H1 (cell line): ENCODE measurements at regions not wholly inside any gene's neighbourhood (a gene's known extent, or its start where the extent isn't known, plus 50 kb on each side); places are given as distances from the start of the nearest gene placed in this dataset.

Experiments used
- CTCF ChIA-PET: fragments of 300-600 bp; sonication (Branson Sonifier 250); formaldehyde crosslinking; loops from one replicate; lab custom pipeline; 2021; ENCODE audit not compliant: partially characterized antibody; lab: Charles Lee
- POLR2A ChIA-PET: fragments of 300-600 bp; sonication (Branson Sonifier 250); formaldehyde crosslinking; loops from one replicate; lab custom pipeline; 2021; ENCODE audit warnings: inconsistent platforms; ENCODE audit not compliant: partially characterized antibody; lab: Charles Lee
- DNase-seq, 2 experiments: peaks; one replicate each; pipeline versions ENCODE4 v3.0.0 to v3.0.0-alpha.2; 2010 to 2022; ENCODE audit warnings: low spot score in 2 of 2, low read depth in 1 of 2, mixed read lengths in 1 of 2
- FAIRE-seq: peaks from 2 replicates; lab custom pipeline; 2011; peaks lifted over from hg19 to GRCh38; lab: Jason Lieb, UNC
- H2AFZ ChIP-seq: 2 replicates; pipeline ENCODE4 v1.8.1; 2012; ENCODE audit warnings: low read length, inconsistent platforms
- H2AK5ac ChIP-seq: 2 replicates; pipeline ENCODE4 v1.6.1; 2013; ENCODE audit warnings: low read depth, low read length
- H2BK120ac ChIP-seq: replicated peaks from 2 replicates; pipeline ENCODE3; 2013; ENCODE audit warnings: low read depth, low read length, inconsistent platforms
- H2BK12ac ChIP-seq: 2 replicates; pipeline ENCODE4 v1.6.1; 2013; ENCODE audit warnings: low read depth, low read length
- H2BK15ac ChIP-seq: 2 replicates; pipeline ENCODE4 v1.6.1; 2013; ENCODE audit warnings: low read length
- H2BK20ac ChIP-seq: 2 replicates; pipeline ENCODE4 v1.6.1; 2013; ENCODE audit warnings: low read length
- H2BK5ac ChIP-seq: 2 replicates; pipeline ENCODE4 v1.6.1; 2013; ENCODE audit warnings: low read depth, low read length
- H3K14ac ChIP-seq: 2 replicates; pipeline ENCODE4 v1.6.1; 2013; ENCODE audit warnings: inconsistent platforms; ENCODE audit not compliant: insufficient read length
- H3K18ac ChIP-seq: 2 replicates; pipeline ENCODE4 v1.6.1; 2013; ENCODE audit warnings: low read length; ENCODE audit errors: extremely low read depth
- H3K23ac ChIP-seq: 2 replicates; pipeline ENCODE4 v1.6.1; 2013; ENCODE audit warnings: inconsistent platforms; ENCODE audit not compliant: insufficient read length
- H3K23me2 ChIP-seq: 2 replicates; pipeline ENCODE4 v1.6.1; 2013; ENCODE audit warnings: low read depth, low read length
- H3K27ac ChIP-seq: 2 replicates; pipeline ENCODE4 v1.6.1; 2011; ENCODE audit warnings: low read depth, low read length, inconsistent platforms
- H3K27me3 ChIP-seq, 4 experiments: replicated peaks in 1 of 4; 1 replicate in 1 of 4; 2 replicates in 3 of 4; pipeline versions ENCODE4 v1.6.1 to v1.8.1; 2011 to 2013; ENCODE audit warnings: low read length in 3 of 4, mild to moderate bottlenecking in 3 of 4, inconsistent platforms in 2 of 4, mixed read lengths in 2 of 4, moderate library complexity in 1 of 4; ENCODE audit not compliant: control insufficient read depth in 3 of 4, insufficient read depth in 3 of 4; ENCODE audit errors: extremely low read depth in 1 of 4
- H3K36me3 ChIP-seq, 4 experiments: 2 replicates each; pipeline versions ENCODE4 v1.6.1 to v1.8.1; 2011 to 2013; ENCODE audit warnings: mild to moderate bottlenecking in 4 of 4, low read length in 3 of 4, moderate library complexity in 2 of 4, control low read depth in 1 of 4, inconsistent platforms in 1 of 4; ENCODE audit not compliant: insufficient read depth in 4 of 4, control insufficient read depth in 2 of 4
- H3K4ac ChIP-seq: replicated peaks from 2 replicates; pipeline ENCODE3; 2013; ENCODE audit warnings: low read length, low read depth, mixed read lengths, inconsistent platforms; ENCODE audit not compliant: insufficient read length
- H3K4me1 ChIP-seq, 4 experiments: replicated peaks in 1 of 4; 1 replicate in 1 of 4; 2 replicates in 3 of 4; pipeline versions ENCODE4 v1.6.1 to v1.8.1; 2011 to 2013; ENCODE audit warnings: low read length in 3 of 4, inconsistent platforms in 2 of 4, mixed read lengths in 1 of 4; ENCODE audit not compliant: insufficient read depth in 4 of 4, control insufficient read depth in 3 of 4
- H3K4me2 ChIP-seq, 2 experiments: 2 replicates each; pipeline versions ENCODE4 v1.6.1 to v1.8.1; 2011 to 2013; ENCODE audit warnings: low read depth in 2 of 2, low read length in 2 of 2, control low read depth in 1 of 2, inconsistent platforms in 1 of 2, mild to moderate bottlenecking in 1 of 2; ENCODE audit not compliant: insufficient read depth in 1 of 2
- H3K4me3 ChIP-seq, 4 experiments: fragments of 200-600, 300-600 bp in 1 of 4; sonication (generic), shearing (Covaris generic), sonication (Bioruptor Twin) in 1 of 4; 2 replicates each; pipeline versions ENCODE4 v1.5.1 to v1.8.1; 2011 to 2016; ENCODE audit warnings: low read length in 4 of 4, low read depth in 3 of 4, control low read depth in 2 of 4, inconsistent platforms in 2 of 4, mild to moderate bottlenecking in 2 of 4, mixed read lengths in 1 of 4, moderate library complexity in 1 of 4; ENCODE audit not compliant: insufficient read depth in 2 of 4; ENCODE audit errors: extremely low read depth in 1 of 4
- H3K56ac ChIP-seq: replicated peaks from 2 replicates; pipeline ENCODE3; 2013; ENCODE audit warnings: low read depth, mild to moderate bottlenecking, mixed read lengths, low read length, inconsistent platforms; ENCODE audit not compliant: insufficient read length
- H3K79me1 ChIP-seq: 2 replicates; pipeline ENCODE4 v1.6.1; 2013; ENCODE audit warnings: low read depth, low read length, control low read depth
- H3K79me2 ChIP-seq, 2 experiments: 2 replicates each; pipeline versions ENCODE4 v1.6.1 to v1.8.1; 2012 to 2013; ENCODE audit warnings: low read length in 2 of 2, mild to moderate bottlenecking in 2 of 2, inconsistent platforms in 1 of 2; ENCODE audit not compliant: insufficient read depth in 2 of 2, control insufficient read depth in 1 of 2
- H3K9ac ChIP-seq, 4 experiments: replicated peaks in 1 of 4; 1 replicate in 1 of 4; 2 replicates in 3 of 4; pipeline versions ENCODE4 v1.6.1 to v1.8.1; 2011 to 2013; ENCODE audit warnings: low read depth in 3 of 4, low read length in 3 of 4, control low read depth in 2 of 4, mild to moderate bottlenecking in 2 of 4, moderate library complexity in 2 of 4, inconsistent platforms in 1 of 4; ENCODE audit errors: extremely low read depth in 1 of 4
- H3K9me3 ChIP-seq, 2 experiments: 2 replicates each; pipeline versions ENCODE4 v1.6.1 to v1.8.1; 2012 to 2013; ENCODE audit warnings: mild to moderate bottlenecking in 2 of 2, moderate library complexity in 2 of 2, control low read depth in 1 of 2, inconsistent platforms in 1 of 2, low read depth in 1 of 2, low read length in 1 of 2, mixed read lengths in 1 of 2; ENCODE audit not compliant: insufficient read depth in 2 of 2
- H4K20me1 ChIP-seq, 2 experiments: replicated peaks in 1 of 2; 2 replicates each; pipeline versions ENCODE3 to v1.8.1; 2011 to 2013; ENCODE audit warnings: inconsistent platforms in 2 of 2, low read length in 2 of 2, mild to moderate bottlenecking in 1 of 2; ENCODE audit not compliant: insufficient read depth in 2 of 2, control insufficient read depth in 1 of 2
- H4K5ac ChIP-seq: 2 replicates; pipeline ENCODE4 v1.6.1; 2013; ENCODE audit warnings: low read length, low read depth, mixed read lengths, inconsistent platforms; ENCODE audit not compliant: insufficient read length
- H4K8ac ChIP-seq: 2 replicates; pipeline ENCODE4 v1.8.0; 2013; ENCODE audit warnings: mild to moderate bottlenecking, moderate library complexity, low read length, inconsistent platforms; ENCODE audit not compliant: insufficient read depth; ENCODE audit errors: extremely low read depth
- H4K91ac ChIP-seq: replicated peaks from 2 replicates; pipeline ENCODE3; 2013; ENCODE audit warnings: low read length, mixed read lengths, inconsistent platforms; ENCODE audit not compliant: insufficient read length
- BCL11A ChIP-seq, 2 experiments: IDR thresholded peaks; one replicate each; pipeline ENCODE4 v1.6.1; 2011; ENCODE audit warnings: low read depth in 2 of 2, low read length in 2 of 2, mild to moderate bottlenecking in 2 of 2
- CBX5 ChIP-seq: fragments of 300-800, 300-1000 bp; sonication (generic); IDR thresholded peaks from 2 replicates; pipeline ENCODE4 v1.7.1; 2016; ENCODE audit warnings: antibody characterized with exemption, low read length, low read depth
- CBX8 ChIP-seq: fragments of 300-800, 300-1000 bp; sonication (generic); IDR thresholded peaks from 2 replicates; pipeline ENCODE4 v1.7.1; 2016; ENCODE audit warnings: low read depth, low read length, borderline replicate concordance
- CEBPB ChIP-seq: IDR thresholded peaks from 2 replicates; pipeline ENCODE4 v1.6.1; 2012; ENCODE audit warnings: low read depth, low read length
- CHD2 ChIP-seq: IDR thresholded peaks from 2 replicates; pipeline ENCODE4 v1.6.1; 2012; ENCODE audit warnings: low read length, improper control_type of control experiment
- CTBP2 ChIP-seq: IDR thresholded peaks from 2 replicates; pipeline ENCODE4 v1.7.0; 2011; ENCODE audit warnings: borderline replicate concordance, mild to moderate bottlenecking, moderate library complexity, mixed read lengths, low read length; ENCODE audit not compliant: insufficient read depth, insufficient read length
- E2F6 ChIP-seq: IDR thresholded peaks from 2 replicates; pipeline ENCODE4 v1.6.1; 2012; ENCODE audit warnings: inconsistent platforms
- EP300 ChIP-seq, 2 experiments: IDR thresholded peaks; 1 replicate in 1 of 2; 2 replicates in 1 of 2; pipeline ENCODE4 v1.6.1; 2011 to 2012; ENCODE audit warnings: low read depth in 2 of 2, low read length in 2 of 2, mild to moderate bottlenecking in 2 of 2, borderline replicate concordance in 1 of 2, inconsistent platforms in 1 of 2, moderate library complexity in 1 of 2
- GABPA ChIP-seq: IDR thresholded peaks from 2 replicates; pipeline ENCODE4 v1.6.1; 2011; ENCODE audit warnings: mild to moderate bottlenecking, low read length, moderate library complexity, borderline replicate concordance; ENCODE audit not compliant: insufficient read depth
- POLR2AphosphoS5 ChIP-seq: IDR thresholded peaks from 2 replicates; pipeline ENCODE4 v1.6.1; 2011; ENCODE audit warnings: low read depth, low read length
- RBBP5 ChIP-seq: IDR thresholded peaks from 2 replicates; pipeline ENCODE4 v1.7.1; 2012; ENCODE audit warnings: low read depth, mild to moderate bottlenecking, inconsistent platforms, low read length, moderate library complexity, borderline replicate concordance
- SIRT6 ChIP-seq: IDR thresholded peaks from one replicate; pipeline ENCODE4 v1.7.1; 2012; ENCODE audit warnings: low read length, inconsistent platforms
- SP1 ChIP-seq: IDR thresholded peaks from 2 replicates; pipeline ENCODE4 v1.6.1; 2011; ENCODE audit warnings: low read depth, low read length
- SRF ChIP-seq: IDR thresholded peaks from 2 replicates; pipeline ENCODE4 v1.6.1; 2011; ENCODE audit warnings: mild to moderate bottlenecking, low read depth, low read length, moderate library complexity
- YY1 ChIP-seq: IDR thresholded peaks from 2 replicates; pipeline ENCODE4 v1.6.1; 2011; ENCODE audit warnings: low read depth, mild to moderate bottlenecking, low read length
- ZNF274 ChIP-seq: IDR thresholded peaks from 2 replicates; pipeline ENCODE4 v1.7.0; 2012; ENCODE audit warnings: low read length, borderline replicate concordance; ENCODE audit errors: extremely low read depth
- WGBS, 2 experiments: shearing (Covaris generic) in 1 of 2; methylation state at CpG; one replicate each; pipeline versions ENCODE4 v1.1.6 to v1.1.7; 2013 to 2015; ENCODE audit warnings: low lambda C conversion rate in 2 of 2, mixed read lengths in 2 of 2, inconsistent platforms in 1 of 2, low coverage in 1 of 2, missing lambda C conversion rate in 1 of 2; ENCODE audit not compliant: insufficient replicate concordance in 2 of 2, insufficient coverage in 1 of 2, insufficient read length in 1 of 2; ENCODE audit errors: extremely low coverage in 1 of 2, missing lambda C conversion rate in 1 of 2; 5-methylcytosine and 5-hydroxymethylcytosine counted together

GRCh38 chr2:150782613-150783012 lies 295.1 kb upstream of the RND3 start:
- no peak overlapping the region for H3K4ac ChIP-seq
- no peak overlapping the region for H2BK12ac ChIP-seq
- no peaks in the 10 kb centered on the region for H3K4me1 ChIP-seq
- no peak overlapping the region for H4K8ac ChIP-seq
- no peaks in the 10 kb centered on the region for H4K20me1 ChIP-seq
- no peak overlapping the region for H3K27ac ChIP-seq
- H3K23ac ChIP-seq = no peak overlapping the region
- no peak for FAIRE-seq
- H3K56ac ChIP-seq = no peak overlapping the region
- H2AK5ac ChIP-seq = no peak overlapping the region
- H3K18ac ChIP-seq = no peak overlapping the region
- H3K79me1 ChIP-seq = no peaks in the 10 kb centered on the region
- H2AFZ ChIP-seq = no peak overlapping the region
- no peak overlapping the region for H3K4me2 ChIP-seq
- H2BK15ac ChIP-seq = no peak overlapping the region
- H2BK5ac ChIP-seq = no peak overlapping the region
- H3K9me3 ChIP-seq = no peaks in the 10 kb centered on the region
- no peak overlapping the region for H3K14ac ChIP-seq
- no peak overlapping the region for H4K5ac ChIP-seq
- no peak overlapping the region for H2BK20ac ChIP-seq
- DNase-seq = no peak
- H3K23me2 ChIP-seq = no peaks in the 10 kb centered on the region
- ChIA-PET CTCF (no interaction called here), POLR2A (no interaction called here)
- H4K91ac ChIP-seq = no peak overlapping the region
- no peaks in the 10 kb centered on the region for H3K36me3 ChIP-seq
- no peak overlapping the region for H3K9ac ChIP-seq
- no peak overlapping the region for H3K4me3 ChIP-seq
- no peaks in the 10 kb centered on the region for H3K79me2 ChIP-seq
- WGBS, 2 experiments = 92% methylated on average over 3 of the region's 3 CpGs; no CpG with 5 or more reads in 1 of the 2 experiments
- H2BK120ac ChIP-seq = no peak overlapping the region
- no peaks in the 10 kb centered on the region for H3K27me3 ChIP-seq
- TF ChIP-seq CTBP2 = no peak
- no peak for TF ChIP-seq SIRT6
- TF ChIP-seq YY1 = no peak
- TF ChIP-seq SRF = no peak
- no peak for TF ChIP-seq GABPA
- TF ChIP-seq E2F6 = no peak
- TF ChIP-seq EP300 (IDR thresholded peaks at IDR 0.05; ENCODE audit: borderline replicate concordance in 1 of 2, low read depth in 2 of 2, low read length in 2 of 2) = no peak
- TF ChIP-seq RBBP5 = no peak
- no peak for TF ChIP-seq ZNF274
- TF ChIP-seq CEBPB = no peak
- TF ChIP-seq CBX5 = no peak
- TF ChIP-seq BCL11A (IDR thresholded peaks at IDR 0.05; ENCODE audit: low read depth in 2 of 2, low read length in 2 of 2) = no peak
- no peak for TF ChIP-seq CBX8
- no peak for TF ChIP-seq CHD2
- no peak for TF ChIP-seq SP1
- no peak for TF ChIP-seq POLR2AphosphoS5
